Tibial nerve (tissue), 4 donors: ENCODE measurements at regions not wholly inside any gene's neighbourhood (a gene's known extent, or its start where the extent isn't known, plus 50 kb on each side); places are given as distances from the start of the nearest gene placed in this dataset.

Source experiments
- EP300 ChIP-seq, 2 donors: sonication (generic); formaldehyde crosslinking; IDR thresholded peaks; one replicate each; pipeline ENCODE4 v1.6.1; 2017; ENCODE audit warnings: antibody characterized with exemption in 2 of 2, mild to moderate bottlenecking in 1 of 2
- POLR2A ChIP-seq, 2 donors: fragments of 450-650 bp; IDR thresholded peaks; one replicate each; pipeline ENCODE4 v1.6.1; 2017; ENCODE audit warnings: antibody characterized with exemption in 2 of 2, mild to moderate bottlenecking in 2 of 2, moderate library complexity in 2 of 2
- TF ChIP-seq, protein P1 (sequence below), 5 experiments: fragments of 200-600 bp in 3 of 5; fragments of 450-650 bp in 2 of 5; sonication (generic) in 3 of 5; IDR thresholded peaks; one replicate each; pipeline ENCODE4 v1.5.1; 2016 to 2019; ENCODE audit warnings: antibody characterized with exemption in 5 of 5, mild to moderate bottlenecking in 3 of 5, moderate library complexity in 2 of 5

DNA sequence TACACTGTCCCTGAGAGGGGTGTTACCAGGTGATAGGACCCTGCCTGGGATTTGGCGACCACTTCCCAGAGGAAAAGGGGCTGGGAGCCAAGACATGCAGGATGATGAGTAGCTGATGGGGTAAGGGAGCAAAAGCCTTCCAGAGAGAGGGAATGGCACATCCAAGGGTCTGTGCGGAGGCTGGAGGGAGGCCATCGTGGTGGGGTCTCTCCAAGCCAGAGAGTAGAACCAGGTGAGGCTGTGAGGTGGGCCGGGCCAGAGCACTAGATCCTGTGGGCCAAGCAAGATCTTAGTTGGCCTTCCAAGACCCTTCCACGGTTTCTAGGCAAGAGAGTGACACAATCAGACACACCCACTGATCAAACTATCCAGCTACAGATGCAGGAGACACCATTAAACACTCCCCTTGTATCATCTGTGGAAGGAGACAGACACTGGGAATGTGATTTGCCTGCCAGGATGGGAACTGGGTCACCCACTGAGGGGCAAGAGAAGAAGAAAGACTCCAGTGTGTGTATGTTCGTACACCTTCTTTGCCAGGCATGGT lies 128.9 kb downstream of the BANF2 start:
- TF ChIP-seq, protein P1, sequence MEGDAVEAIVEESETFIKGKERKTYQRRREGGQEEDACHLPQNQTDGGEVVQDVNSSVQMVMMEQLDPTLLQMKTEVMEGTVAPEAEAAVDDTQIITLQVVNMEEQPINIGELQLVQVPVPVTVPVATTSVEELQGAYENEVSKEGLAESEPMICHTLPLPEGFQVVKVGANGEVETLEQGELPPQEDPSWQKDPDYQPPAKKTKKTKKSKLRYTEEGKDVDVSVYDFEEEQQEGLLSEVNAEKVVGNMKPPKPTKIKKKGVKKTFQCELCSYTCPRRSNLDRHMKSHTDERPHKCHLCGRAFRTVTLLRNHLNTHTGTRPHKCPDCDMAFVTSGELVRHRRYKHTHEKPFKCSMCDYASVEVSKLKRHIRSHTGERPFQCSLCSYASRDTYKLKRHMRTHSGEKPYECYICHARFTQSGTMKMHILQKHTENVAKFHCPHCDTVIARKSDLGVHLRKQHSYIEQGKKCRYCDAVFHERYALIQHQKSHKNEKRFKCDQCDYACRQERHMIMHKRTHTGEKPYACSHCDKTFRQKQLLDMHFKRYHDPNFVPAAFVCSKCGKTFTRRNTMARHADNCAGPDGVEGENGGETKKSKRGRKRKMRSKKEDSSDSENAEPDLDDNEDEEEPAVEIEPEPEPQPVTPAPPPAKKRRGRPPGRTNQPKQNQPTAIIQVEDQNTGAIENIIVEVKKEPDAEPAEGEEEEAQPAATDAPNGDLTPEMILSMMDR (IDR thresholded peaks at IDR 0.05), result no peak
- TF ChIP-seq POLR2A (IDR thresholded peaks at IDR 0.05), result no peak
- no peak for TF ChIP-seq EP300 (IDR thresholded peaks at IDR 0.05)
